ENCODE measurements at regions not wholly inside any gene's neighbourhood (a gene's known extent, or its start where the extent isn't known, plus 50 kb on each side); places are given as distances from the start of the nearest gene placed in this dataset.
"Not testable (repeated sequence)": the region's sequence is repeated elsewhere in the genome, so short reads cannot be mapped to it uniquely, and the experiment has no call there.

GRCh38 chr7:142571581-142571980 lies 177.7 kb upstream of the PRSS1 start:
- Histone ChIP-seq H3K4me3 (no peak overlapping the region), H3K36me3 (no peaks in the 10 kb centered on the region), H3K27me3 (no peaks in the 10 kb centered on the region), H3K27ac (no peak overlapping the region), H3K9me3 (no peaks in the 10 kb centered on the region), H3K4me1 (no peaks in the 10 kb centered on the region)
- no peak for TF ChIP-seq POLR2AphosphoS5 (IDR thresholded peaks at IDR 0.05; ENCODE audit: insufficient read depth in 1 of 2, low read depth in 1 of 2)
- no peak for TF ChIP-seq CTCF (IDR thresholded peaks at IDR 0.05)
- TF ChIP-seq POLR2A (IDR thresholded peaks at IDR 0.05): no peak
- intact Hi-C loops (cut with DNase I): no loop called here
- DNase-seq (ENCODE audit: extremely low spot score in 2 of 2): no peak

DNA sequence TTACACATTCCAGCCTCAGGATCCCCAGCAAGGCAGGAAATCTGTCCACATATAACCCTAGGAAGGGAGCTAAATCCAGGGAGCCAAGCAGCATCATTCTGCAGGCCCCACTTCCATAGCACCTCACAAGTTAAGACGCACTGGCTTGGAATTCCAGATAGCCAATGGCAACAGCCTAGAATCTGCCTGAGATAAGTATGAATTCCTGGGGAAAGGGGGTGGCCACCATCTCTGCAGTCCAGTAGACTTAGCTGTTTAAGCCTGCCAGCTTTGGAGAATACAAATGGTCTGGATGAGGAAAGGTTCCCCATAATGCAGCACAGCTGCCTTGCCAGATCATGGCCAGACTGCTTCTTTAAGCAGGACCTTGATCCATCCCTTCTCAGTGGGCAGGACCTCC lies 179.4 kb upstream of the PRSS1 start:
- H3K36me3 ChIP-seq: no peaks in the 10 kb centered on the region
- intact Hi-C loops (cut with DNase I): no loop called here
- no peaks in the 10 kb centered on the region for H3K4me1 ChIP-seq
- no peak for DNase-seq (ENCODE audit: extremely low spot score in 2 of 2)
- H3K27ac ChIP-seq: no peak overlapping the region
- no peak overlapping the region for H3K4me3 ChIP-seq
- no peaks in the 10 kb centered on the region for H3K27me3 ChIP-seq
- TF ChIP-seq POLR2A (IDR thresholded peaks at IDR 0.05) (no peak), POLR2AphosphoS5 (IDR thresholded peaks at IDR 0.05; ENCODE audit: insufficient read depth in 1 of 2, low read depth in 1 of 2) (no peak), CTCF (IDR thresholded peaks at IDR 0.05) (no peak)
- no peaks in the 10 kb centered on the region for H3K9me3 ChIP-seq

DNA sequence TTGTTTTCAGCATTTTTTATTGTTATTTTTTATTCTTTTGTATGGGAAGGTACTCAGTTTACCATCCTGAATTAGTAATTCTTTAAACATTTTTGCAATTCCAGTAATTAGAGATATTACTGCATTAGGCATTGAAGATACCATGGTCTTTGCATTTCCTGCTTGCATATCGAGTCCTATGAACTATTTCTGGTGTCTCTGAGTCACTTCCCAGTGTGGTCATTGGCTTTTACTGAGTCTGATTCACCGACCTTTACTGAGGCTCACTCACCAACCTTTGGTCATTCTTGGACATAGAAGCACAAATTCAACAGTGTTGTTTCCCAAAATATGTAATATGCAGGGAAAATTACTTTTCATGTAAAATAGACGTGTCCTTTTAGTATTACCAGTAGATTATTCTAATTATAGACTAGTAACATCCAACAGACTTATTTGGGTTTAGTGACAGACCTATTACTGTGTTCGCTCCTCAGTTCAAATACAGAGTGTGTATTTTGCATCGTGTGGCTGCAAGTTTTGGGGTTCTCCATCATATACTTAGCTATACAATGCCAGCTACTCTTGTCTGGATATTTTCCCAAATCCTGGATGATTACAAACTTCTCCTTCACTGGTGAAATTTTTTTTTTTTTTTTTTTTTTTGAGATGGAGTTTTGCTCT lies 180.7 kb upstream of the PRSS1 start:
- no peak overlapping the region for H3K27ac ChIP-seq
- no peak overlapping the region for H3K4me3 ChIP-seq
- TF ChIP-seq CTCF (IDR thresholded peaks at IDR 0.05) (no peak), POLR2AphosphoS5 (IDR thresholded peaks at IDR 0.05; ENCODE audit: insufficient read depth in 1 of 2, low read depth in 1 of 2) (no peak), POLR2A (IDR thresholded peaks at IDR 0.05) (no peak)
- intact Hi-C loops (cut with DNase I): no loop called here
- DNase-seq (ENCODE audit: extremely low spot score in 2 of 2): no peak
- no peaks in the 10 kb centered on the region for H3K4me1 ChIP-seq
- H3K36me3 ChIP-seq: no peaks in the 10 kb centered on the region
- H3K9me3 ChIP-seq: no peaks in the 10 kb centered on the region
- no peaks in the 10 kb centered on the region for H3K27me3 ChIP-seq

DNA sequence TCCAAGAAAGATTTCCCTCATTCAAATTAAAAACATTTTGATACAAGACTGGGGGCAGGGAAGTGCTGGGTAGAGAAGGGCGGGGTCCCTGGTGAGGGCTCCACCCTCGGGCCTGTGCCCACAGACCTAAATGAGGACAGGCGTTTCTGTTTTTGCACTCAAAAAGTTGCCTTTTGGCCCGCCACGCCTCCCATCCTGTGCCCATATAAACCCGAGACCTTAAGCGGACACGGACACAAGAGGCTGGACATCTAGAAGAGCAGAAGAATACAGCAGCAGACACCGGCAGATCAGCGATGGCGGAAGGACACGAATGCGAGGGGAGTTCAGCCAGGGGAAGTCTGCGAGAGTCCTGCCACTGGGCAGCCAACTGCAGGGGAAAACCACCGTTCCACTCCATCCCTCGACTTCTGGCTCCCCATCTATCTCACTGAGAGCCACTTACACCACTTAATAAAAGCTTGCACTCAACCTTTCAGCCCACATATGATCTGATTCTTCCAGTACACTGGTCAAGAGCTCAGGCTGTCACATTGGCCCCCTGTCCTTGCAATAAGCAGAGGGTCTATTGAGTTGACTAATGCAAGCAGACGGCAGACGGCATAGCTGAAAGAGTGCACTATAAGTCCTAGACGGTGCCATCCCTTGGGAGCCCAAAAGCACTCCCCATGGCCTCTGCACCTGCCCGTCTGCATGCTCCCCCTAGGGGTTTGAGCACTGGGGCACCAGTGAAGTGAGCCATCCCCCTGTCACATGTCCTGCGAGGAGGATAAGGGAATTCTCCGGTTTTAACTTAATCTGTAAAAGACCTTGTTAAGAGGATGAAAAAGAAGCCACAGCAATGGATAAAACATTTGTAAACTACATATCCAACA lies 181.8 kb upstream of the PRSS1 start:
- intact Hi-C loops (cut with DNase I): no loop called here
- H3K27me3 ChIP-seq: no peaks in the 10 kb centered on the region
- no peak for DNase-seq (ENCODE audit: extremely low spot score in 2 of 2)
- no peak overlapping the region for H3K27ac ChIP-seq
- H3K9me3 ChIP-seq: no peaks in the 10 kb centered on the region
- no peaks in the 10 kb centered on the region for H3K4me1 ChIP-seq
- no peak overlapping the region for H3K4me3 ChIP-seq
- no peaks in the 10 kb centered on the region for H3K36me3 ChIP-seq
- TF ChIP-seq POLR2AphosphoS5 (IDR thresholded peaks at IDR 0.05; ENCODE audit: insufficient read depth in 1 of 2, low read depth in 1 of 2) (no peak), CTCF (IDR thresholded peaks at IDR 0.05) (no peak), POLR2A (IDR thresholded peaks at IDR 0.05) (no peak)

DNA sequence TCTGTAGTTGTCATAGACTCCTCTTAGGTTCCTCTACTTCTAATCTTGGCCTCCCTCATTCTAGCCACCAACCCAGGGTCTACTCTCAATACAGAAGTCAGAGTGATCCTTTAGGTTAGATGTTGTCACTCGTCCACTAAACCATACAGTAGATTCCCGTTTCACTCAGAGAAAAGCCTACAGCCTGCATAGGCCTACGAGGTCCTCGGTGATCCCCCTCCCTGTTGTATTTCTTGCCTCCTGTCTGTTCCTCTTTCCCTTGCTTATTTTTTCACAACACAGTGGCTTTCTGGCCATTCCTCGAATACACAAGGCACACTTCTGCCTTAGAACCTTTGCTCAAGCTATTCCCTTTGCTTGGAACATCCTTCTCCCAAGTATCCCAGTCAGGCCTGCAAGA lies 183.0 kb upstream of the PRSS1 start:
- Histone ChIP-seq H3K4me3 (no peak overlapping the region), H3K27ac (no peak overlapping the region), H3K4me1 (no peaks in the 10 kb centered on the region), H3K36me3 (no peaks in the 10 kb centered on the region), H3K27me3 (no peaks in the 10 kb centered on the region), H3K9me3 (no peaks in the 10 kb centered on the region)
- TF ChIP-seq POLR2A (IDR thresholded peaks at IDR 0.05): no peak
- no peak for TF ChIP-seq POLR2AphosphoS5 (IDR thresholded peaks at IDR 0.05; ENCODE audit: insufficient read depth in 1 of 2, low read depth in 1 of 2)
- no peak for TF ChIP-seq CTCF (IDR thresholded peaks at IDR 0.05)
- intact Hi-C loops (cut with DNase I): no loop called here
- DNase-seq (ENCODE audit: extremely low spot score in 2 of 2): no peak

DNA sequence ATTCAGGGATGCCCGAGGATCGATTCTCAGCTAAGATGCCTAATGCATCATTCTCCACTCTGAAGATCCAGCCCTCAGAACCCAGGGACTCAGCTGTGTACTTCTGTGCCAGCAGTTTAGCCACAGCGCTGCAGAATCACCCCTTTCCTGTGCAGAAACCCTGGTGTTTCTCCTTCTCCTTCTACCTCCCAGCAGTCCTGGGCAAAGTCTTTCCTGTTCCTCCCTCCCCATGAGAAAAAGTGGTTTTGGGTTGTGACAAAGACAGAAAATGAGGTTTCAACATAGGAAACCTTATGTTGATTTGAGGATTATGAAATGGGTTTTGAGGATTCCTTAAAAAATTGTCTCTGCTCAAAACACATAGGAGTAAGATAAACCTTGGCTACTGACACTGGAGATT lies 185.1 kb upstream of the PRSS1 start:
- H3K4me1 ChIP-seq; H3K36me3 ChIP-seq; intact Hi-C loops (cut with DNase I); H3K27me3 ChIP-seq; H3K27ac ChIP-seq; H3K4me3 ChIP-seq; DNase-seq (ENCODE audit: extremely low spot score in 2 of 2); H3K9me3 ChIP-seq: not testable (repeated sequence)

Measured in vagina (tissue), 2 donors.